Activated T-cell treated with anti-CD3 and anti-CD28 coated beads, Interleukin-2, amount 50 U/mL, for 4 hours (primary cell): ENCODE measurements at regions not wholly inside any gene's neighbourhood (a gene's known extent, or its start where the extent isn't known, plus 50 kb on each side); places are given as distances from the start of the nearest gene placed in this dataset.

ENCODE experiments used
- ATAC-seq, 2 donors: fragments of 200-7000 bp; cut with Tn5 transposase; one replicate each; pipeline ENCODE4 v1.10.0; 2021
- DNase-seq: peaks from one replicate; pipeline ENCODE4 v3.0.0-alpha.2; 2020
- H3K27me3 Mint-ChIP-seq: one replicate; pipeline ENCODE4 v1.8.0; 2021; ENCODE audit warnings: low read depth, mixed read lengths
- H3K36me3 Mint-ChIP-seq: one replicate; pipeline ENCODE4 v1.8.0; 2022; ENCODE audit warnings: mixed read lengths; ENCODE audit not compliant: insufficient read depth
- H3K4me1 Mint-ChIP-seq: one replicate; pipeline ENCODE4 v1.8.0; 2021; ENCODE audit warnings: low read depth, mixed read lengths
- H3K4me3 Mint-ChIP-seq: one replicate; pipeline ENCODE4 v1.8.0; 2021; ENCODE audit warnings: mild to moderate bottlenecking, moderate library complexity, mixed read lengths
- H3K9me3 Mint-ChIP-seq: one replicate; pipeline ENCODE4 v1.8.0; 2021; ENCODE audit warnings: mixed read lengths

DNA sequence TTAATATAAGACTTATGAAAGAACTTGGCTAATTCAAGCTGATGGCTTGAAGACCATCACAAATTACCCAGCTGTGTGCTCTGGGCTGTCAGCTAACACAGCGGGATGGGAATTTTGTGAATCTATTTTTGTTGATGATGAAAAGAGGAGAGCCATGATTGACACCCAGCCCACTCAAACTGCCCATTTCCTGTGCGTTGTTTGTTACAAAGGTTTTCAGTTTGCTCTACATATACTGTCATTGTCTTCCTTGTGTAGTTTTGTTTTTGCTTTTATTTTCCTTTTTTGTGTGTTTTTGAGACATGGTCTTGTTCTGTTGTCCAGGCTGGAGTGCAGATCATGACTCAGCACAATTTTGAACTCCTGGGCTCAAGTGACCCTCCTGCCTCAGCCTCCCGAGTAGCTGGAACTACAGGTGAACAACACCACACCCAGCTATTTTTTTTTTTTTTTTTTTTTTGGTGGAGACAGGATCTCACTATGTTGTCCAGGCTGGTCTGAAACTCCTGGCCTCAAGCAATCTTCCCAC, 400.3 kb downstream of the ICE1 start:
- Mint-ChIP-seq H3K4me3 (no peak overlapping the region), H3K9me3 (no peaks in the 10 kb centered on the region), H3K4me1 (no peaks in the 10 kb centered on the region), H3K36me3 (no peaks in the 10 kb centered on the region), H3K27me3 (peaks cover 2% of the 10 kb centered on the region)
- no peak for DNase-seq
- ATAC-seq: no peak

DNA sequence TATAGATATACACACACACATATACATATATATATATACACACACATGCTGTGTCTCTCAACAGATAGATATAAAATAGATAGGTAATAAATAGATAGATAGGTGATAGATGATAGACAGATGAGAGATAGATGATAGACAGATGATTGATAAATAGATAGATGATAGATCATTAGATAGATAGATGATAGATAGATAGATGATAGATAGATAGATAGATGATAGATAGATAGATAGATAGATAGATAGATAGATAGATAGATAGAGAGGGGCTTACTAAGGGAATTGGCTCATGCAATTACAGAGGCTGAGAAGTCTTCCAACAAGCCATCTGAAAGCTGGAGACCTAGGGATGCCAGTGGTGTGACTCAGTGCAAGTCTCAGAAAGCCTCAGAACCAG, 394.5 kb downstream of the ICE1 start:
- no peaks in the 10 kb centered on the region for H3K27me3 Mint-ChIP-seq
- H3K9me3 Mint-ChIP-seq: no peaks in the 10 kb centered on the region
- no peaks in the 10 kb centered on the region for H3K36me3 Mint-ChIP-seq
- H3K4me3 Mint-ChIP-seq: no peak overlapping the region
- DNase-seq (no peak), ATAC-seq (no peak)
- no peaks in the 10 kb centered on the region for H3K4me1 Mint-ChIP-seq

DNA sequence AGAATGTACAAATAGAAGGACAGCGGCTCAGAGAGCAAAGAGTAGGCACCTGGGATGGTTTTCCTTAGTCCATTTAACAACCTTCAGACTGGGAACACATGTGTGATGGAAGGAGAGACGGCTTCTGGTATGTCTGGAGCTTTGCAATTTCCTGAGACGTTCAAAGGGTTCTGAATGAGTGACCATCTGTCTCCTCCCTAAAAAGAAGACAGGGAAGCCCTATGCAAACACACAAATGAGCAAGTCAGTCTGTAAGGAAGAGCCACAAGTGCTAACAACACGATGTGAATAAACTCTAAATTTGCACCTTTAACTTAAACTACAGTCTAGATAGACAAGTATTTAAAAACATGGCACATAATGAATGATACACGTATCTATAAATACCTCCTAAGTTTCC, 391.0 kb downstream of the ICE1 start:
- Mint-ChIP-seq H3K36me3 (no peaks in the 10 kb centered on the region), H3K27me3 (peaks cover 1% of the 10 kb centered on the region), H3K4me1 (no peaks in the 10 kb centered on the region), H3K4me3 (no peak overlapping the region), H3K9me3 (no peaks in the 10 kb centered on the region)
- DNase-seq (no peak), ATAC-seq (no peak)

DNA sequence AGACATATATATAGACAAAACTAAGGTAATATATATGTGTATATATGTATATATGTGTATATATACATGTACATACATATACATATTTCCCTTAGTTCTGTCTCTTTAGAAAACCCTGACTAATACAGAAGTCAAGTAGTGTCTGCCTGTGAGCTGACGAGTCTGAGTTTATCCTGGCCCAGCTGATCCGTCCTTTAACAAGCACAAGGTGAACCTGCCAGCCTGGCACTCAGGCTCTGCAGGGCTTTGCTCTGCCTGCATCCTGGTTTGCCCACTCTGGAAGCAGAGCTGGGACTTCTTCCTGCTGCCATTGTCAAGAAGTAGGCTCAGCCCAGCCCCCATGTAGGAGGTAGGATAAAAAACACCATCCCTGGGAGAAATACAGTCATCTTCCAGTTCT, 388.0 kb downstream of the ICE1 start:
- no peak for ATAC-seq
- no peaks in the 10 kb centered on the region for H3K4me1 Mint-ChIP-seq
- H3K4me3 Mint-ChIP-seq: no peak overlapping the region
- H3K36me3 Mint-ChIP-seq: no peaks in the 10 kb centered on the region
- H3K27me3 Mint-ChIP-seq: peaks cover 1% of the 10 kb centered on the region
- no peak for DNase-seq
- no peaks in the 10 kb centered on the region for H3K9me3 Mint-ChIP-seq

DNA sequence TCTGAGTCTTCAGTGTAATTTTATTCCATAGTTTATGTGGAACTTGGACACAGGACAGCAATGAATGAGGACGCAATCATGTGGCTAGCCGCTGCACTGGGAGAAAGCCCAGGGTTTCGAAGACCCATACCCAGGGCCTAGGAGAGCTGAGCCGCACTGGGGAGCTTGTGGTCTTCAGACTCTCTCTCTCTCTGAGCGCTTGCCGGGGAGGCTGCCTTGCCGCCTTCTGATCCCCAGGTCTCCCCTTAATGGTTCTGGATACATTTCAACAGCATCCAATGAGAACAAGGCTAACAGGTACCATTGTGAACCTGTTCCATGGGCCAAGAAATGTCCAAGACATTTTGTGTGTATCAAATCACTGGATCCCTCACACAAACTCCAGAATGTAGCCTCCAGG, 383.4 kb downstream of the ICE1 start:
- no peaks in the 10 kb centered on the region for H3K36me3 Mint-ChIP-seq
- H3K4me3 Mint-ChIP-seq: no peak overlapping the region
- H3K9me3 Mint-ChIP-seq: no peaks in the 10 kb centered on the region
- no peaks in the 10 kb centered on the region for H3K4me1 Mint-ChIP-seq
- no peaks in the 10 kb centered on the region for H3K27me3 Mint-ChIP-seq
- DNase-seq (no peak), ATAC-seq (no peak)

DNA sequence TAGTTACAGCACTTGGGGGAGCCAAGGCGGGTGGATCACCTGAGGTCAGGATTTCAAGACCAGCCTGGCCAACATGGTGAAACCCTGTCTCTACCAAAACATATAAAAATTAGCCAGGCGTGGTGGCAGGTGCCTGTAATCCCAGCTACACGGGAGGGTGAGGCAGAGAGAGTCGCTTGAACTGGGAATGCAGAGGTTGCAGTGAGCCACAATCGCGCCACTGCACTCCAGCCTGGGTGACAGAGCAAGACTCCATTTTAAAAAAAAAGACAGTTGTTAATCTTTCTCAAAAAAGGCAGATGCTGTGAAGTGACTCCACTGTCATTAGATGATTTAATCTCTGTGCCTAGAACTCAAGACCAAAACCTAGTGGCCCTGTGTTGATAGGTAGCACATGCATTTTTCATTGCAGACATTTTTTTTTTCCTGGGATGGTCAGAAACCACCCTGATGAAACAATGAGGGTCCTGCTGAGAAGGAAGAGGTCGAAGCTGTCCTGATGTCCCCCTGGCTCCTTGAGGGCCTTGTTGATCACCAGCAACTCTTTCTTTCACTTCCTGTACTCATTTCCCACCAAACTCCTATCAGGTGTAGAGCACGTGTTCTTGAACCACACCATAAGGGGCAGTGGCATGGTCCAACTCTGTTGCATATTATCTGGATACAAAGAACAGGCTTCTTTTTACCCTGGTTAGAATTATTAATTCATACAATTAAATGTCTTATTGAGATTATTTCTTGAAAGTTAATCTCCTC, 382.2 kb downstream of the ICE1 start:
- no peak overlapping the region for H3K4me3 Mint-ChIP-seq
- H3K36me3 Mint-ChIP-seq: no peaks in the 10 kb centered on the region
- no peaks in the 10 kb centered on the region for H3K4me1 Mint-ChIP-seq
- ATAC-seq (no peak), DNase-seq (no peak)
- no peaks in the 10 kb centered on the region for H3K9me3 Mint-ChIP-seq
- H3K27me3 Mint-ChIP-seq: no peaks in the 10 kb centered on the region

DNA sequence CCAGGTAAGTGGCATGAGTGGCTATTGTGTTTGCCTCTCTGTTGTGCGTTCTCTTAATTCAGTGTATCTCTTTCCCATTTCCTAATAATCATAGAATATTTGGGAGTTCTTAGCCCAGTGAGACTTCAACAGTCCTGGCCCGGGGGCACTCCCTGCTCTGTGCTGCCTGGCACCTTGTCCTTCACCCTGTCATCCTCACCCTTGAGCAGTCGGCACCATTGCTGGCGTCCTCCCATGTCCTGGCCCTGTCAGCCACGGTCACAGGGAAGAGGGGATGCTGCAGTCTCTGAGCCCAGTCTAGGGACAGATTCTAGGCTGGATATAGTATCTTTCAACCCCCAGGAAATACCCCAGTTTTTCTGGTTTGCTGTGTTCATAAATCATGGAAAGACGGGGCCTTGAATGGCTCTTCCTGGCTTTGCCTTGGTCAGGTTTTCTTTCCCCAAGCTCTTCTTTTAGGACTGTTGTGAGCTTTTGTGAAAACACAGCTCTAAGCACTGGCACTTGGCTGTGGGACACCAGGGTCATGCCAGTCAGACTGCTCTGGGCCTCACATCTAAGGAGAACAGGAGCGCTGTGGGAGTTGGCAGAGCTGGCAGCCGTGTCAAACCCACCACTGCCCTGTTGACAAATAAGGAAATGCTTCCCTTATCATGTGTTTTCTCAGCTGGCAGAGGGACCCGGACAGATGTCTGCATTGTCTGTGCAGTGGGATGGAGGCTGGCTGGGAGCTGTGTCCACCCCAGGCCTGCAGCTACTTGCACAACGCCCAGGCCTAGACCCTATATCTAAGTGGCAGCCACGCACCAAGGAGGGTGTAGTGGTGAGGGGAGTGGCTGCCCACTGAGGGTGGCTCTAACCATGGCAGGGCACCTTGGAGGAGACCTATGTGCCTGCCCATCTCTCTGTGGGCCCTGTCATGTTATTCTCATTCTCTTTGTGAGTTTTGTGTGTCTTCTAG, 378.6 kb downstream of the ICE1 start:
- H3K9me3 Mint-ChIP-seq: no peaks in the 10 kb centered on the region
- DNase-seq: no peak
- H3K27me3 Mint-ChIP-seq: no peaks in the 10 kb centered on the region
- no peak overlapping the region for H3K4me3 Mint-ChIP-seq
- H3K4me1 Mint-ChIP-seq: no peaks in the 10 kb centered on the region
- H3K36me3 Mint-ChIP-seq: no peaks in the 10 kb centered on the region
- no peak for ATAC-seq

DNA sequence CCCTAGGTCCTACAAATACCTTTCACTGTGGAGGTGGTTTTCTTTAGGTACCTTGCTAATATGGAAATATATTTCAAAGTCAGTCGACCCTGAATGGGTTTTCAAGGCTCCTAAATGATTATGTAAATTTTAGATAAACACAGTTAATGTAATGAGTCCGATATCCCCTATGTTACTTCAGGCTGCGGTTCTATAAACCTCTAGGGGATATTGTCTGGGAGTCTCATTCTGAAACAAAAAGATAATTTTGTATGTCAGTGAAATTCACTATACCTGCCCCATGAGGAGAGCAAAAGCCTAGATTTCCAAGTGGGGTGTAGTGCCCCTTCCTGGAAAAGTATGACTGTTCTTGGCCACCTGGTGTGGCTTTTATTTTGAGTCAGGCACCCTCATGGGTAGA, 377.3 kb downstream of the ICE1 start:
- no peaks in the 10 kb centered on the region for H3K4me1 Mint-ChIP-seq
- ATAC-seq: no peak

DNA sequence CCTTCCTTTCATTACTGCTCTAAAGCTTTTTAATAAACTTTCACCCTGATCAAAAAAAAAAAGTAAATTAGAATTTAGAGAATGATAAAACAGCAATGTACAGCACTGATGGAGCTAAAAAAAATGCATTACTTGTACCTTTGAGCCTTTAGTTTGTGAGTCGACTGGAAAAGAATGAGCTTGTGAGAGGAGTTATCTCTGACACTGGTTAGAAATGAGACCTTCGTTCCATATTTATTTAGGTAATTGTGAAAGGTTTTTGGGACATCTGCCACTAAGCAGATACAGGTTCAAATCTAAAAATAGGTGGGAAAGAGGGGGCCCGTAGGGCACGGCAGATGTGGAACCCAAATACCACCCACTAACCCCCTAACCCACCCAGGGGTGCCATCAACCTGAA, 376.8 kb downstream of the ICE1 start:
- Mint-ChIP-seq H3K4me3 (no peak overlapping the region), H3K27me3 (no peaks in the 10 kb centered on the region), H3K4me1 (no peaks in the 10 kb centered on the region), H3K9me3 (no peaks in the 10 kb centered on the region), H3K36me3 (no peaks in the 10 kb centered on the region)
- ATAC-seq (no peak), DNase-seq (no peak)

More for the DNA sequence above, 377.3 kb downstream of the ICE1 start:
- DNase-seq: no peak
- H3K4me3 Mint-ChIP-seq: no peak overlapping the region
- H3K36me3 Mint-ChIP-seq: no peaks in the 10 kb centered on the region
- H3K27me3 Mint-ChIP-seq: no peaks in the 10 kb centered on the region
- H3K9me3 Mint-ChIP-seq: no peaks in the 10 kb centered on the region

DNA sequence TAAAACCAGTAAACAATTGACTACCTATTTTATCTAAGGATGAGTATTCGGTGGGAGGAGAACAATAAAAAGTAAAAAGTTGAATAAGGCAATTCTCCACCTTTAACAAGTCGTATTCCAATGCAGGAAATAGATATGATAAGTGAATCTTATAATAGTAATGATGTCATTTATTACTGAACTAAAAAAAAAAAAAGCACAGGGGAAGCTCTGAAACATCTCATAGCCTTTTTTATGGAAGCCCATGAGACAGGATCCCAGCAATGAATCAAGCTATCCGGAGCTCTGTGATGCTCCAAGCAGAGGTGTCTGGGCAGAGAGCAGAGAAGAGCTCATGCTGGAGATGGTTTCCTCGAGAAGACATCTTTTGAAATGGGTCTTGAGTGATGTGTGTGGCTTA, 376.0 kb downstream of the ICE1 start:
- DNase-seq (no peak), ATAC-seq (no peak)
- no peaks in the 10 kb centered on the region for H3K27me3 Mint-ChIP-seq
- H3K9me3 Mint-ChIP-seq: no peaks in the 10 kb centered on the region
- H3K36me3 Mint-ChIP-seq: no peaks in the 10 kb centered on the region
- H3K4me1 Mint-ChIP-seq: no peaks in the 10 kb centered on the region
- no peak overlapping the region for H3K4me3 Mint-ChIP-seq

DNA sequence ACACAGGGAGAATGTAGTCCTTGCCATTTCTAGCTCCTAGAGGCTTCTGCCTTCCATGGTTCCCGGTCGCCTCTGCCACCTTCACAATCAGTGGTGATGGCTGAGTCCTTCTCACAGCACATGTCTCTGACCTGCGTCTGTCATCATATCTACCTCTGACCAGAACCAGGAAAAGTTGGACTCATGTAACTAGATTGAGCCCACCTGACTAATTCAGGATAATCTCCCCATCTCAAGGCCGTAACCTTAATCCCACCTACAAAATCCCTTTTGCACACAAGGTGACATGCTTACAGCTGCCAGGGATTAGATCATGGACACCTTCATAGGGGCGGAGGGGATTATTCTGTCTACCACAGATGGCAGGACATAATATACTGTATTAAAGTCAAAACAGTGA, 375.6 kb downstream of the ICE1 start:
- Mint-ChIP-seq H3K4me1 (no peaks in the 10 kb centered on the region), H3K9me3 (no peaks in the 10 kb centered on the region), H3K27me3 (no peaks in the 10 kb centered on the region), H3K36me3 (no peaks in the 10 kb centered on the region), H3K4me3 (no peak overlapping the region)
- ATAC-seq (no peak), DNase-seq (no peak)

DNA sequence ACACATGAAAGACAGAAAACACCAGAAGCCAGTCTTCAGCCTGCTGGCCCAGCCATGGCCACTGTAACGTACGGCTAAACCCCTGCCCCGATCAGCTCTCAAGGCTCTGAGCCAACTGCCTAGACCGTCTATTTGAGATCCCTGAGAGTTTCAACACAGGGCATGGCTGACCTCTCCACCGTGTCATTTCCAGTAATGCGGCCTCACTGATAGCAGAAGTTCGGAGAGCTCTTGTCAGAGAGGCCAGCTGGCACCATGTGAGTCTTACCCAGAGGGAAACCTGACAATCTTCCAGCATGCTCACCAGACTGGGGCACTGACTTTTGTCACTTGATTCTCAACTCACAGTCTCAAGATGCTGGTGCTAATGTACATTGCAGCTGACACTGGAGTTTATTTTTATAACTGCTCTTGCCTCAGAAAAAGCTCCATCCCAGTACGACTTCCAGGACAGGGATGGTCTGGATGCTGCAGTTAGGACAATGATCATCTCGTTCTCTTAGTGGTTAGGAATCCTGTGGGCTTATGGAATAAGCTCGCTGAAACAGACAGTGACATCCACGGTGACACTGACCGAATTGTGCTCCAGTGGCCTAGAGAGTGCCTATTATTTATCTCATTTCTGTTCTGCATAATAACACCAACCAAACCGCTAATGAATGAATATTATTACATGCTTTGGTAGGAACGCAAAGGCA, 372.7 kb downstream of the ICE1 start:
- no peaks in the 10 kb centered on the region for H3K9me3 Mint-ChIP-seq
- H3K36me3 Mint-ChIP-seq: no peaks in the 10 kb centered on the region
- DNase-seq (no peak), ATAC-seq (no peak)
- H3K27me3 Mint-ChIP-seq: no peaks in the 10 kb centered on the region
- H3K4me1 Mint-ChIP-seq: no peaks in the 10 kb centered on the region
- H3K4me3 Mint-ChIP-seq: no peak overlapping the region

DNA sequence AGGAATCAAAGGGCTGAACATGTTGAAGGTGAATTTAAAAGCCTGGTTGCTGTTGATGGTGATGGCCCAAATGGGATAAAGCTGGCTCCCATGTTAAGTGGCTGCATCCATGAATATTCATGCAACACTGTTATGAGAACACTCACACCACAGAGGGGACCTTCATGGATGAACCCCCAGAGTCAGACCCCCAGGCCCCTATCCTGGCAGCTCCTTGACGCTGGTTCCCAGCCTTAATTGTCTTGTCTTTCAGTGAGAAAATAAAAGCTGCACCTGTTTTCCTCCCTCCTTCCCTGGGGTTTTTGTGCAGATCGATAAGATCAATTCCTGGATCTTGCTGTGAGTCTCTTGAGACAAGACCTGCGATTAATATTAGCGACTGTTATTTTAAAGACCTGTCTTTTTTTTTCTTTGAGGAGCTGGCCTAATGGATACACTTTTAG, 371.7 kb downstream of the ICE1 start:
- Mint-ChIP-seq H3K36me3 (no peaks in the 10 kb centered on the region), H3K4me3 (no peak overlapping the region)
- no peak for ATAC-seq

More for the DNA sequence above, 371.7 kb downstream of the ICE1 start:
- no peaks in the 10 kb centered on the region for H3K4me1 Mint-ChIP-seq
- no peak for DNase-seq
- H3K9me3 Mint-ChIP-seq: no peaks in the 10 kb centered on the region
- no peaks in the 10 kb centered on the region for H3K27me3 Mint-ChIP-seq
